ENCODE measurements at regions not wholly inside any gene's neighbourhood (a gene's known extent, or its start where the extent isn't known, plus 50 kb on each side); places are given as distances from the start of the nearest gene placed in this dataset.

- no peak for DNase-seq
- Histone ChIP-seq H3K4me1 (no peaks in the 10 kb centered on the region), H3K27me3 (no peaks in the 10 kb centered on the region), H3K4me3 (no peak overlapping the region), H3K36me3 (no peaks in the 10 kb centered on the region), H3K27ac (no peak overlapping the region), H3K9me3 (no peaks in the 10 kb centered on the region)
- TF ChIP-seq, protein P1, sequence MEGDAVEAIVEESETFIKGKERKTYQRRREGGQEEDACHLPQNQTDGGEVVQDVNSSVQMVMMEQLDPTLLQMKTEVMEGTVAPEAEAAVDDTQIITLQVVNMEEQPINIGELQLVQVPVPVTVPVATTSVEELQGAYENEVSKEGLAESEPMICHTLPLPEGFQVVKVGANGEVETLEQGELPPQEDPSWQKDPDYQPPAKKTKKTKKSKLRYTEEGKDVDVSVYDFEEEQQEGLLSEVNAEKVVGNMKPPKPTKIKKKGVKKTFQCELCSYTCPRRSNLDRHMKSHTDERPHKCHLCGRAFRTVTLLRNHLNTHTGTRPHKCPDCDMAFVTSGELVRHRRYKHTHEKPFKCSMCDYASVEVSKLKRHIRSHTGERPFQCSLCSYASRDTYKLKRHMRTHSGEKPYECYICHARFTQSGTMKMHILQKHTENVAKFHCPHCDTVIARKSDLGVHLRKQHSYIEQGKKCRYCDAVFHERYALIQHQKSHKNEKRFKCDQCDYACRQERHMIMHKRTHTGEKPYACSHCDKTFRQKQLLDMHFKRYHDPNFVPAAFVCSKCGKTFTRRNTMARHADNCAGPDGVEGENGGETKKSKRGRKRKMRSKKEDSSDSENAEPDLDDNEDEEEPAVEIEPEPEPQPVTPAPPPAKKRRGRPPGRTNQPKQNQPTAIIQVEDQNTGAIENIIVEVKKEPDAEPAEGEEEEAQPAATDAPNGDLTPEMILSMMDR (IDR thresholded peaks at IDR 0.05), result no peak
- no peak for TF ChIP-seq POLR2A (IDR thresholded peaks at IDR 0.05)
Measured at GRCh38 chr6:154648188-154648887, 84.9 kb upstream of the SCAF8 start.

DNA sequence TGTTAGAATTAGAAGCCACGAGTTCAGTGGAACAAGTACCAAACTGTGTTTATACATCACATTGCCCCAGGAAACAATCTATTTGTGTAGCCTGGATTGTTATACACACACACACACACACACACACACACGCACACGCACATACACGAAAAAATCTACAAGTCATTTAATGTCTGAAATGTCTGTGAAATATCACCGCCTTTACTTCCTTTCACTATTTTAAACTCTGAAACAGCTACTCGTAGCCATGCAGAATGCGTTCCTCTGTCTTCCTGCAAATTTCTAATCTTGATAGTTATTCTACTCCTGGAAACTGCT is 84.4 kb upstream of the SCAF8 start:
- no peak for DNase-seq
- Histone ChIP-seq H3K4me1 (no peaks in the 10 kb centered on the region), H3K27me3 (no peaks in the 10 kb centered on the region), H3K9me3 (no peaks in the 10 kb centered on the region), H3K36me3 (no peaks in the 10 kb centered on the region), H3K4me3 (no peak overlapping the region), H3K27ac (no peak overlapping the region)
- no peak for TF ChIP-seq POLR2A (IDR thresholded peaks at IDR 0.05)
- TF ChIP-seq, protein P1 (IDR thresholded peaks at IDR 0.05), result no peak

GRCh38 chr6:154649721-154650120 is 83.5 kb upstream of the SCAF8 start:
- no peaks in the 10 kb centered on the region for H3K27me3 ChIP-seq
- H3K4me1 ChIP-seq, result no peaks in the 10 kb centered on the region
- no peak for DNase-seq
- H3K27ac ChIP-seq, result no peak overlapping the region
- no peaks in the 10 kb centered on the region for H3K36me3 ChIP-seq
- H3K9me3 ChIP-seq, result no peaks in the 10 kb centered on the region
- no peak overlapping the region for H3K4me3 ChIP-seq
- no peak for TF ChIP-seq POLR2A (IDR thresholded peaks at IDR 0.05)

- Histone ChIP-seq H3K27ac (no peak overlapping the region), H3K36me3 (no peaks in the 10 kb centered on the region), H3K4me3 (no peak overlapping the region), H3K27me3 (no peaks in the 10 kb centered on the region), H3K4me1 (no peaks in the 10 kb centered on the region), H3K9me3 (no peaks in the 10 kb centered on the region)
- no peak for TF ChIP-seq POLR2A (IDR thresholded peaks at IDR 0.05)
- TF ChIP-seq, protein P1 (IDR thresholded peaks at IDR 0.05), result no peak
- DNase-seq, result no peak
Measured at GRCh38 chr6:154650351-154650750, 82.9 kb upstream of the SCAF8 start.

- no peak overlapping the region for H3K27ac ChIP-seq
- TF ChIP-seq POLR2A (IDR thresholded peaks at IDR 0.05), result no peak
- TF ChIP-seq, protein P1 (IDR thresholded peaks at IDR 0.05), result no peak
- DNase-seq, result no peak
- H3K4me1 ChIP-seq, result no peaks in the 10 kb centered on the region
- no peaks in the 10 kb centered on the region for H3K36me3 ChIP-seq
- H3K4me3 ChIP-seq, result no peak overlapping the region
- H3K9me3 ChIP-seq, result no peaks in the 10 kb centered on the region
- no peaks in the 10 kb centered on the region for H3K27me3 ChIP-seq
Measured at GRCh38 chr6:154651656-154652055, 81.6 kb upstream of the SCAF8 start.

GRCh38 chr6:154653385-154653784 is 79.8 kb upstream of the SCAF8 start:
- H3K27me3 ChIP-seq, result no peaks in the 10 kb centered on the region
- H3K4me1 ChIP-seq, result no peaks in the 10 kb centered on the region
- H3K9me3 ChIP-seq, result no peaks in the 10 kb centered on the region
- no peak for TF ChIP-seq POLR2A (IDR thresholded peaks at IDR 0.05)
- TF ChIP-seq, protein P1 (IDR thresholded peaks at IDR 0.05), result no peak
- no peak for DNase-seq
- H3K36me3 ChIP-seq, result no peaks in the 10 kb centered on the region
- no peak overlapping the region for H3K4me3 ChIP-seq
- H3K27ac ChIP-seq, result peak overlapping the region in 1 of 4 donors; percentile 48

Measured in Peyer's patch (tissue), 4 donors.